Esophagus squamous epithelium (tissue), 5 donors: ENCODE measurements at regions not wholly inside any gene's neighbourhood (a gene's known extent, or its start where the extent isn't known, plus 50 kb on each side); places are given as distances from the start of the nearest gene placed in this dataset.

Experiments used
- DNase-seq: peaks from one replicate; lab custom pipeline; 2025; lab: John Stamatoyannopoulos, UW
- H3K27ac ChIP-seq, 4 donors: fragments of 200-600 bp; sonication (generic); one replicate each; pipeline ENCODE4 v1.5.1; 2016 to 2019; ENCODE audit warnings: mild to moderate bottlenecking in 1 of 4
- H3K27me3 ChIP-seq, 4 donors: fragments of 200-600 bp; sonication (generic); 1 replicate in 3 of 4; 2 replicates in 1 of 4; pipeline versions ENCODE4 v1.5.1 to v1.6.0; 2017 to 2021; ENCODE audit warnings: antibody characterized with exemption in 1 of 4
- H3K36me3 ChIP-seq, 3 donors: fragments of 200-600 bp; sonication (generic); one replicate each; pipeline ENCODE4 v1.5.1; 2016 to 2019
- H3K4me1 ChIP-seq, 3 donors: fragments of 200-600 bp; sonication (generic); one replicate each; pipeline ENCODE4 v1.5.1; 2017 to 2019
- H3K4me3 ChIP-seq, 4 donors: fragments of 200-600 bp; sonication (generic); 1 replicate in 3 of 4; 2 replicates in 1 of 4; pipeline ENCODE4 v1.5.1; 2016 to 2019; ENCODE audit warnings: mild to moderate bottlenecking in 2 of 4, moderate library complexity in 1 of 4
- H3K9me3 ChIP-seq, 3 donors: fragments of 200-600 bp; sonication (generic); one replicate each; pipeline ENCODE4 v1.5.1; 2016 to 2019
- CTCF ChIP-seq, 6 experiments: fragments of 450-650 bp in 4 of 6; fragments of 200-600 bp in 2 of 6; sonication (generic) in 2 of 6; IDR thresholded peaks; one replicate each; pipeline ENCODE4 v1.5.1; 2016 to 2019; ENCODE audit warnings: antibody characterized with exemption in 6 of 6, mild to moderate bottlenecking in 4 of 6, moderate library complexity in 4 of 6
- POLR2A ChIP-seq, 4 donors: fragments of 450-650 bp; IDR thresholded peaks; one replicate each; pipeline ENCODE4 v1.6.1; 2017; ENCODE audit warnings: antibody characterized with exemption in 4 of 4, mild to moderate bottlenecking in 4 of 4, moderate library complexity in 3 of 4
- WGBS, 2 donors: methylation state at CpG; one replicate each; pipeline ENCODE4 v1.1.5; 2018; 5-methylcytosine and 5-hydroxymethylcytosine counted together
- intact Hi-C: fragments of 100-400 bp; cut with DNase I; formaldehyde crosslinking; loops from one replicate; pipeline ENCODE4 v1.15.0; 2022
- donor health status: DM: yes; HTN: yes; CAD: no.

GRCh38 chr2:12978066-12978835 lies 261.5 kb downstream of the TRIB2 start:
- H3K36me3 ChIP-seq, result no peaks in the 10 kb centered on the region
- H3K9me3 ChIP-seq, result no peaks in the 10 kb centered on the region
- DNase-seq, result no peak
- intact Hi-C loops, result no loop called here
- H3K27ac ChIP-seq, result peak overlapping the region in 1 of 4 donors; percentile 4
- TF ChIP-seq POLR2A (IDR thresholded peaks at IDR 0.05), result no peak
- TF ChIP-seq CTCF (IDR thresholded peaks at IDR 0.05), result no peak
- no peak overlapping the region for H3K4me3 ChIP-seq
- H3K27me3 ChIP-seq, result peaks cover 0 to 4% (median 0%) of the 10 kb centered on the region in 4 donors
- WGBS, 2 donors, result 14 to 25% methylated on average over 4 of the region's 4 CpGs
- peaks cover 0 to 26% (median 3%) of the 10 kb centered on the region in 3 donors for H3K4me1 ChIP-seq

- Histone ChIP-seq H3K4me3 (no peak overlapping the region), H3K27me3 (peaks cover 0 to 4% (median 0%) of the 10 kb centered on the region in 4 donors), H3K4me1 (peaks cover 0 to 26% (median 3%) of the 10 kb centered on the region in 3 donors), H3K27ac (no peak overlapping the region), H3K36me3 (no peaks in the 10 kb centered on the region), H3K9me3 (no peaks in the 10 kb centered on the region)
- no peak for DNase-seq
- intact Hi-C loops, result no loop called here
- no peak for TF ChIP-seq POLR2A (IDR thresholded peaks at IDR 0.05)
- no peak for TF ChIP-seq CTCF (IDR thresholded peaks at IDR 0.05)
- 34 to 38% methylated on average over 3 of the region's 3 CpGs for WGBS, 2 donors
Measured at GRCh38 chr2:12979066-12979465, 262.3 kb downstream of the TRIB2 start.

GRCh38 chr2:12980817-12981216 lies 264.1 kb downstream of the TRIB2 start:
- no peaks in the 10 kb centered on the region for H3K9me3 ChIP-seq
- intact Hi-C loops, result no loop called here
- no peak for DNase-seq
- H3K36me3 ChIP-seq, result no peaks in the 10 kb centered on the region
- no peak overlapping the region for H3K27ac ChIP-seq
- H3K4me3 ChIP-seq, result no peak overlapping the region
- WGBS, 2 donors, result 46 to 67% methylated on average over 4 of the region's 4 CpGs
- H3K27me3 ChIP-seq, result peaks cover 0 to 4% (median 0%) of the 10 kb centered on the region in 4 donors
- TF ChIP-seq POLR2A (IDR thresholded peaks at IDR 0.05) (no peak), CTCF (IDR thresholded peaks at IDR 0.05) (no peak)
- peaks cover 0 to 26% (median 3%) of the 10 kb centered on the region in 3 donors for H3K4me1 ChIP-seq

- H3K36me3 ChIP-seq, result no peaks in the 10 kb centered on the region
- WGBS, 2 donors, result 59 to 65% methylated on average over 1 of the region's 1 CpG
- intact Hi-C loops, result no loop called here
- H3K27ac ChIP-seq, result no peak overlapping the region
- TF ChIP-seq POLR2A (IDR thresholded peaks at IDR 0.05), result no peak
- TF ChIP-seq CTCF (IDR thresholded peaks at IDR 0.05), result no peak
- H3K4me1 ChIP-seq, result peaks cover 0 to 26% (median 3%) of the 10 kb centered on the region in 3 donors
- H3K9me3 ChIP-seq, result no peaks in the 10 kb centered on the region
- no peak overlapping the region for H3K4me3 ChIP-seq
- no peak for DNase-seq
- peaks cover 0 to 4% (median 0%) of the 10 kb centered on the region in 4 donors for H3K27me3 ChIP-seq
Measured at GRCh38 chr2:12982149-12982584, 265.4 kb downstream of the TRIB2 start.

GRCh38 chr2:12987246-12987645 lies 270.5 kb downstream of the TRIB2 start:
- Histone ChIP-seq H3K4me3 (no peak overlapping the region), H3K9me3 (no peaks in the 10 kb centered on the region), H3K36me3 (no peaks in the 10 kb centered on the region), H3K4me1 (no peaks in the 10 kb centered on the region), H3K27ac (no peak overlapping the region), H3K27me3 (no peaks in the 10 kb centered on the region)
- intact Hi-C loops, result no loop called here
- DNase-seq, result no peak
- TF ChIP-seq POLR2A (IDR thresholded peaks at IDR 0.05), result no peak
- no peak for TF ChIP-seq CTCF (IDR thresholded peaks at IDR 0.05)
